ENCODE measurements at regions not wholly inside any gene's neighbourhood (a gene's known extent, or its start where the extent isn't known, plus 50 kb on each side); places are given as distances from the start of the nearest gene placed in this dataset.
"Not testable (repeated sequence)": the region's sequence is repeated elsewhere in the genome, so short reads cannot be mapped to it uniquely, and the experiment has no call there.

GRCh38 chr2:94737736-94738342 lies 133.4 kb upstream of the TEKT4 start:
- DNase-seq: not testable (repeated sequence)

- no peak for DNase-seq
These were observed 117.7 kb upstream of the TEKT4 start for GRCh38 chr2:94753466-94753998.

GRCh38 chr2:94758546-94758945 lies 112.7 kb upstream of the TEKT4 start:
- no peak for DNase-seq

GRCh38 chr2:94759211-94759610 lies 112.0 kb upstream of the TEKT4 start:
- no peak for DNase-seq

GRCh38 chr2:94762600-94762999 lies 108.6 kb upstream of the TEKT4 start:
- DNase-seq: no peak

- DNase-seq: no peak
These were observed 107.9 kb upstream of the TEKT4 start for GRCh38 chr2:94763318-94763717.

- DNase-seq: not testable (repeated sequence)
These were observed 106.9 kb upstream of the TEKT4 start for GRCh38 chr2:94764331-94764730.

- no peak for DNase-seq
These were observed 103.9 kb upstream of the TEKT4 start for GRCh38 chr2:94767336-94767735.

GRCh38 chr2:94769733-94770132 lies 101.5 kb upstream of the TEKT4 start:
- no peak for DNase-seq

- no peak for DNase-seq
These were observed 96.4 kb upstream of the TEKT4 start for GRCh38 chr2:94774851-94775250.

- no peak for DNase-seq
These were observed 95.2 kb upstream of the TEKT4 start for GRCh38 chr2:94776036-94776435.

- not testable (repeated sequence) for DNase-seq
These were observed 86.1 kb upstream of the TEKT4 start for GRCh38 chr2:94785105-94785504.

- DNase-seq: not testable (repeated sequence)
These were observed 84.8 kb upstream of the TEKT4 start for GRCh38 chr2:94786424-94786823.

GRCh38 chr2:94790169-94790568 lies 81.1 kb upstream of the TEKT4 start:
- DNase-seq: not testable (repeated sequence)

GRCh38 chr2:94797235-94797634 lies 74.0 kb upstream of the TEKT4 start:
- DNase-seq: peak; percentile 13

Measured in fibroblast of skin of scalp (primary cell).